Keratinocyte (primary cell): ENCODE measurements at regions not wholly inside any gene's neighbourhood (a gene's known extent, or its start where the extent isn't known, plus 50 kb on each side); places are given as distances from the start of the nearest gene placed in this dataset.

Experiments used
- DNase-seq: peaks from one replicate; pipeline ENCODE4 v3.0.0-alpha.2; 2011; ENCODE audit warnings: low read depth, missing footprints, low spot score
- FAIRE-seq: peaks from 2 replicates; lab custom pipeline; 2011; peaks lifted over from hg19 to GRCh38; lab: Jason Lieb, UNC
- H2AFZ ChIP-seq: 2 replicates; pipeline ENCODE4 v1.6.0; 2012; ENCODE audit warnings: low read length, control low read depth, inconsistent platforms; ENCODE audit not compliant: control insufficient read depth
- H3K27ac ChIP-seq: 2 replicates; pipeline ENCODE4 v1.5.1; 2011; ENCODE audit warnings: low read length; ENCODE audit not compliant: control insufficient read depth, insufficient read depth
- H3K27me3 ChIP-seq: 3 replicates; pipeline ENCODE4 v1.6.0; 2011; ENCODE audit warnings: low read length; ENCODE audit not compliant: control insufficient read depth, insufficient read depth; ENCODE audit errors: extremely low read depth
- H3K36me3 ChIP-seq, 2 experiments: 2 replicates in 1 of 2; 3 replicates in 1 of 2; pipeline ENCODE4 v1.5.1; 2011; ENCODE audit warnings: low read length in 2 of 2, mild to moderate bottlenecking in 1 of 2; ENCODE audit not compliant: control insufficient read depth in 2 of 2, insufficient read depth in 2 of 2; ENCODE audit errors: extremely low read depth in 1 of 2
- H3K4me1 ChIP-seq: 3 replicates; pipeline ENCODE4 v1.5.1; 2011; ENCODE audit warnings: low read length; ENCODE audit not compliant: control insufficient read depth, insufficient read depth; ENCODE audit errors: extremely low read depth
- H3K4me2 ChIP-seq: 3 replicates; pipeline ENCODE4 v1.6.0; 2011; ENCODE audit warnings: low read depth, low read length; ENCODE audit not compliant: control insufficient read depth, insufficient read depth; ENCODE audit errors: extremely low read depth
- H3K4me3 ChIP-seq, 3 experiments: fragments of 200-600 bp in 1 of 3; sonication (generic) in 1 of 3; 2 replicates in 2 of 3; 3 replicates in 1 of 3; pipeline ENCODE4 v1.5.1; 2011 to 2016; ENCODE audit warnings: low read length in 3 of 3, mild to moderate bottlenecking in 3 of 3, control low read depth in 2 of 3, inconsistent platforms in 1 of 3, low read depth in 1 of 3, mixed read lengths in 1 of 3, mixed run types in 1 of 3, moderate library complexity in 1 of 3; ENCODE audit not compliant: control insufficient read depth in 2 of 3, insufficient read depth in 2 of 3; ENCODE audit errors: extremely low read depth in 1 of 3
- H3K79me2 ChIP-seq: 2 replicates; pipeline ENCODE4 v1.6.0; 2012; ENCODE audit warnings: low read length; ENCODE audit not compliant: control insufficient read depth, insufficient read depth
- H3K9ac ChIP-seq: 3 replicates; pipeline ENCODE4 v1.6.0; 2011; ENCODE audit warnings: low read length; ENCODE audit not compliant: control insufficient read depth, insufficient read depth; ENCODE audit errors: extremely low read depth
- H3K9me1 ChIP-seq: 3 replicates; pipeline ENCODE4 v1.6.0; 2011; ENCODE audit warnings: low read length; ENCODE audit not compliant: control insufficient read depth, insufficient read depth; ENCODE audit errors: extremely low read depth
- H3K9me3 ChIP-seq: 2 replicates; pipeline ENCODE4 v1.5.1; 2012; ENCODE audit warnings: low read depth, low read length; ENCODE audit not compliant: control insufficient read depth
- H4K20me1 ChIP-seq: 3 replicates; pipeline ENCODE4 v1.6.0; 2011; ENCODE audit warnings: low read length; ENCODE audit not compliant: control insufficient read depth, insufficient read depth; ENCODE audit errors: extremely low read depth
- EZH2 ChIP-seq: IDR thresholded peaks from one replicate; pipeline ENCODE4 v1.6.1; 2012; ENCODE audit warnings: inconsistent platforms, mild to moderate bottlenecking, low read length, moderate library complexity
- dilution Hi-C: fragments of 300-500 bp; cut with MboI; formaldehyde crosslinking; loops from one replicate; pipeline ENCODE4 v1.7.0; 2020; ENCODE audit warnings: low sequenced_read_pairs; ENCODE audit not compliant: extremely low pct_ligation_motif_present
- TF ChIP-seq, protein P1 (sequence below), 3 experiments: IDR thresholded peaks in 1 of 3; conservative IDR thresholded peaks in 1 of 3; optimal IDR thresholded peaks in 1 of 3; 2 replicates in 2 of 3; 3 replicates in 1 of 3; pipeline versions ENCODE3 to v1.5.1; 2011; ENCODE audit warnings: low read length in 3 of 3, mild to moderate bottlenecking in 3 of 3, moderate library complexity in 2 of 3, control low read depth in 1 of 3, inconsistent platforms in 1 of 3; ENCODE audit not compliant: insufficient read depth in 2 of 3; ENCODE audit errors: extremely low read depth in 1 of 3

DNA sequence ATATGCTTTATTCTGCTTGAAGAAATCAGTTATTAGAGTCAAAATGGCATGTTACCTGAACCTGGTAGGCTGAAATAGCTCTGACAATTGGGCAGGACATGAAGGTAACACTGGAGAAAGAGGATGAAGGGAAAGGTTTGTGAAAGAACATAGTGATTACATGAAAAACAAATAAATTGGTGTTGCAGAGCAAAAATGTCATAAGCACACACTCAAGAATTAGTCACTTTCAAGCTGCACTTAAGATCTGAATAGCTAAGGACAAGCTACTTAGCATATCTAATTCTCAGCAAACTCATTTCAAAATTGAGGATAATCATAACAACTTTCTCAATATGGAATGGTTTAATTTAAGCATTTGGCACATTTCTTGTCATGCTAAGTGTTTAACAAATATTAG lies 1398.0 kb upstream of the FLRT2 start:
- Histone ChIP-seq H3K27ac (no peak overlapping the region), H3K9ac (no peak overlapping the region), H3K4me2 (no peak overlapping the region), H3K79me2 (no peaks in the 10 kb centered on the region), H3K27me3 (no peaks in the 10 kb centered on the region), H4K20me1 (no peaks in the 10 kb centered on the region), H3K9me3 (no peaks in the 10 kb centered on the region), H2AFZ (no peak overlapping the region), H3K4me3 (no peak overlapping the region), H3K36me3 (no peaks in the 10 kb centered on the region), H3K9me1 (no peaks in the 10 kb centered on the region), H3K4me1 (no peaks in the 10 kb centered on the region)
- no peak for TF ChIP-seq EZH2
- TF ChIP-seq, protein P1, sequence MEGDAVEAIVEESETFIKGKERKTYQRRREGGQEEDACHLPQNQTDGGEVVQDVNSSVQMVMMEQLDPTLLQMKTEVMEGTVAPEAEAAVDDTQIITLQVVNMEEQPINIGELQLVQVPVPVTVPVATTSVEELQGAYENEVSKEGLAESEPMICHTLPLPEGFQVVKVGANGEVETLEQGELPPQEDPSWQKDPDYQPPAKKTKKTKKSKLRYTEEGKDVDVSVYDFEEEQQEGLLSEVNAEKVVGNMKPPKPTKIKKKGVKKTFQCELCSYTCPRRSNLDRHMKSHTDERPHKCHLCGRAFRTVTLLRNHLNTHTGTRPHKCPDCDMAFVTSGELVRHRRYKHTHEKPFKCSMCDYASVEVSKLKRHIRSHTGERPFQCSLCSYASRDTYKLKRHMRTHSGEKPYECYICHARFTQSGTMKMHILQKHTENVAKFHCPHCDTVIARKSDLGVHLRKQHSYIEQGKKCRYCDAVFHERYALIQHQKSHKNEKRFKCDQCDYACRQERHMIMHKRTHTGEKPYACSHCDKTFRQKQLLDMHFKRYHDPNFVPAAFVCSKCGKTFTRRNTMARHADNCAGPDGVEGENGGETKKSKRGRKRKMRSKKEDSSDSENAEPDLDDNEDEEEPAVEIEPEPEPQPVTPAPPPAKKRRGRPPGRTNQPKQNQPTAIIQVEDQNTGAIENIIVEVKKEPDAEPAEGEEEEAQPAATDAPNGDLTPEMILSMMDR (optimal IDR thresholded peaks at IDR 0.05 in 1 of 3, IDR thresholded peaks at IDR 0.05 in 1 of 3, conservative IDR thresholded peaks at IDR 0.05 in 1 of 3; ENCODE audit: extremely low read depth in 1 of 3, insufficient read depth in 2 of 3, low read length in 3 of 3) = no peak
- dilution Hi-C loops = no loop called here
- FAIRE-seq (no peak), DNase-seq (no peak)

DNA sequence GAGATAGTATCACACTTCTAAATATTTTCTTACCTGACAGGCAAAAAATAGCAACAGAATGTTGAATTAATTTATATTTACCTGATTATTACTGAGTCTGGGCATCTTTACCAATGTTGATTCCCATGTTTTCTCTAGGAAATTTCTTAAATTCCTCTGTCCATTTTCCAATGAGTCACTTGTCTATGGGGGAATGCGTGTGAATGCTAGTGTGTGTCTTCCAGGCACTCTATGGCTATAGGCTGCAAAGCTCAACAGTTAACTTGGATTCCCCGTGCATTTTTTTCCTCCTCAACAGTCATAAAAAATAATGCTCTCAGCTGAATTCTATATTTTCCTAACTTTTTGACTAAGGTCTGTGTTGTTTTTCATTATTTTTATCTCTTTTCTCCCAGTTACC lies 1385.8 kb upstream of the FLRT2 start:
- Histone ChIP-seq H3K4me1 (no peaks in the 10 kb centered on the region), H3K4me3 (no peak overlapping the region), H3K79me2 (no peaks in the 10 kb centered on the region), H3K9me1 (no peaks in the 10 kb centered on the region), H3K27me3 (no peaks in the 10 kb centered on the region), H3K4me2 (no peak overlapping the region), H2AFZ (no peak overlapping the region), H3K27ac (no peak overlapping the region), H4K20me1 (no peaks in the 10 kb centered on the region), H3K9ac (no peak overlapping the region), H3K9me3 (no peaks in the 10 kb centered on the region), H3K36me3 (no peaks in the 10 kb centered on the region)
- dilution Hi-C loops = no loop called here
- TF ChIP-seq, protein P1 (optimal IDR thresholded peaks at IDR 0.05 in 1 of 3, IDR thresholded peaks at IDR 0.05 in 1 of 3, conservative IDR thresholded peaks at IDR 0.05 in 1 of 3; ENCODE audit: extremely low read depth in 1 of 3, insufficient read depth in 2 of 3, low read length in 3 of 3) = no peak
- no peak for TF ChIP-seq EZH2
- FAIRE-seq = no peak
- no peak for DNase-seq
